HG02678 (cell line): ENCODE measurements at regions not wholly inside any gene's neighbourhood (a gene's known extent, or its start where the extent isn't known, plus 50 kb on each side); places are given as distances from the start of the nearest gene placed in this dataset.
"Not testable (repeated sequence)": the region's sequence is repeated elsewhere in the genome, so short reads cannot be mapped to it uniquely, and the experiment has no call there.

Experiments
- ATAC-seq: cut with Tn5 transposase; IDR thresholded peaks from one replicate; pipeline ENCODE4 v1.9.1; 2021; ENCODE audit warnings: mild to moderate bottlenecking, moderate library complexity; ENCODE audit not compliant: unreplicated experiment

- no peak for ATAC-seq
Measured at GRCh38 chr17:71779482-71779881, 341.3 kb upstream of the SOX9 start.

GRCh38 chr17:71780596-71780995 lies 340.2 kb upstream of the SOX9 start:
- ATAC-seq, result no peak

DNA sequence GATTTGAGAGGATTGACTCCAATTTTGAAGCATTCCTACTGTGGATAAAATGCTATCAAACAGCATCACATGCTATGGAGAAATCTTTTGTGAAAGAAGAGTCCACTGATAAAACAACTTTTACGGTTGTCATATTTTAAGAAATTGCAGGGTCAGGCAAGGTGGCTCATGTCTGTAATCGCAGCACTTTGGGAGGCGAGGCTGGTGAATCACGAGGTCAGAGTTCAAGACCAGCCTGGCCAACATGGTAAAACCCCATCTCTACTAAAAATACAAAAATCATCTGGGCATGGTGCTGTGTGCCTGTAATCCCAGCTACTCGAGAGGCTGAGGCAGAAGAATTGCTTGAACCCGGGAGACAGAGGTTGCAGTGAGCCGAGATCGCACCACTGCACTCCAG lies 338.8 kb upstream of the SOX9 start:
- not testable (repeated sequence) for ATAC-seq

GRCh38 chr17:71790791-71791190 lies 330.0 kb upstream of the SOX9 start:
- no peak for ATAC-seq

DNA sequence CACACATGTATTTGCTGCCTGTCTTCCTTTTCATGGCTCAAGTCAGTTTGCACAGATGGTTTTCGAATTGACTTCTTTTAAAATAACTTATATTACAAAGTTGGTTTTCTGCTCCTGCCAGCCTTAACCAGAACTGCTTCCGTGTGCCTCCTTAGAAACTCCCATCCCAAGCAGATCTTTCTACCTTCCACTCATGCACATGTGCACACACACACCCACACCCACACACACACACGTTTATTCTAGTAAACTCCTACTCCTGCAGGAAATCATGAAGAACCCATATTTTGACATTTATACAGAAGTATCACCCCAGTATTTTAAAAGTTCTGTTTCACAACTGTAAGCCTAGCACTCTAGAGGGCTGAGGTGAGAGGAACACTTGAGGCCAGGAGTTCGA lies 329.5 kb upstream of the SOX9 start:
- no peak for ATAC-seq

- ATAC-seq, result no peak
Measured at GRCh38 chr17:71792966-71793365, 327.9 kb upstream of the SOX9 start.

DNA sequence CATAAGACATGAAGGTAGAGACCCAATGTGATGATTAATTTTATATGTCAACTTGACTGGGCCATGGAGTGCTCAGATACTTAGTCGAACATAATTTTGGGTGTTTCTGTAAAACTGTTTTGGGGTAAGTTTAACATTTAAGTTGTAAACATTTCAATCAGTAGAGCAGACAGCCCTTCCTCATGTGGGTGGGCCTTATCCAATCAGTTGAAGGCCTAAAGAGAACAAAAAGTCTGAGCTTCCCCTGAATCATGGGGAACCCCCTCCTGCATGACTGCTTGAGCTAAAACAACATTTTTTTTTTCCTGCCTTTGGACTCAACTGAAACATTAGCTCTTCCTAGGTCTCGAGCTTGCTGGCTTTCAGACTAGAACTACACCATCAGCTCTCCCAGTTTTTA lies 327.3 kb upstream of the SOX9 start:
- no peak for ATAC-seq

DNA sequence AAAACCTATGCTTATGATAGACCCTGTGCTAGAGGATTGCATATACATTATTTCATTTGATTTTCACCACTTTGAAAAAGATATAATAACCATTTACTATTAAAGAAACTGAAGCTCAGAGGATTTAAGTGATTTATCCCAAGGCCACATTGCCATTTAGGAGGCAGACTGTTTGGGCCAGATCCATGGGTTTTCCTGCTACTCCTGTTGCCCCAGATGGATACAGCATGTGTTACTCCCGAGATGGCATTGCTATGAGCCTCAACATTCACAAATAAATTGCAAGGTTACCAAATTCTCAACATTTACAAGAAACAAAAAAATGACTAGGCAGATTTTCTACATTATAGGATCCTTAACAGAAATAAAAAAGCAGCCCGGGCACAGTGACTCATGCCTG lies 322.1 kb upstream of the SOX9 start:
- no peak for ATAC-seq

- no peak for ATAC-seq
Measured at GRCh38 chr17:71799657-71800056, 321.2 kb upstream of the SOX9 start.

DNA sequence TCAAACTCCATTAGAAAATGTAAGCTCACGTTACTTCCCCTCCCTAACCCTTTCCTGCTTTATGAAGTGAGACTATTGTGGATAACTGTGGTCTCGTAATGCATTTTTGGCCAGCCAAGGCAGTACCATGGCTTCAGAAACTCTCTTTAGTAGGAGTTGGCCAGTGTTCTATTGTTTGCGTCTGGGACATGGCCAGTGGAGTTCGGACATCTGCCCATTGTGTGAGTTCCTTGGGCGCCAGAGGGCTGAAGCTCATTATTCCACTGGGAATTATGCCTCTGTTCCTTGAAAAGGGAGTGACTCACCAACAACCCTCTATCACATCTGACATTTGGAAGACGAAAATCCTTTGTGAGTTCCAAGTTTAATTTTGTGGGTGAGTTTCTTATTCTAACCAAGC lies 319.5 kb upstream of the SOX9 start:
- ATAC-seq, result no peak

GRCh38 chr17:71802663-71803062 lies 318.2 kb upstream of the SOX9 start:
- no peak for ATAC-seq

- no peak for ATAC-seq
Measured at GRCh38 chr17:71803656-71804284, 317.1 kb upstream of the SOX9 start.

DNA sequence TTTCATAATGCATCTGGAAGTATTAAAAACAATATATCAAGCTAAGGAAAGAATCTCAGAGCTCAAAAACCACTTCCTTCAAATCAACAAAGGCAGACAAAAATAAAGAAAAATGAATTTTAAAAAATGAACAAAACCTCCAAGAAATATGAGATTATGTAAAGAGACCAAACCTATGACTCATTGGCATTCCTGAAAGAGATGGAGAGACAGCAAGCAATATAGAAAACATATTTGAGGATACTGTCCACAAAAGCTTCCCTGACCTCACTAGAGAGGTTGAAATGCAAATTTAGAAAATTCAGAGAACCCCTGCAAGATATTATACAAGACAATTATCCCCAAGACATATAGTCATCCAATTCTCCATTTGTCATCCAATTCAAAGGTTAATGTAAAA lies 311.3 kb upstream of the SOX9 start:
- no peak for ATAC-seq

DNA sequence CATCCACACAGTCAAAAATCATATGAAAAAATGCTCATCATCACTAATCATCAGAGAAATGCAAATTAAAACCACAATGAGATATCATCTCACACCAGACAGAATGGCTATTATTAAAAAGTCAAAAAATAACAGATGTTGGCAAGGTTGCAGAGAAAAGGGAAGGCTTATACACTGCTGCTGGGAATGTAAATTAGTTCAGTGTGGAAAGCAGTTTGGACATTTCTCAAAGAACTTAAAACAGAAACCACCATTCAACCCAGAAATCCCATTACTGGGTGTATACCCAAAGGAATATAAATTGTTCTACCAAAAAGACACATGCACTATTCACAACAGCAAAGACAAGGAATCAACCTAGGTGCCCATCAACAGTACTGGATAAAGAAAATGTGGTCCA lies 307.0 kb upstream of the SOX9 start:
- not testable (repeated sequence) for ATAC-seq

DNA sequence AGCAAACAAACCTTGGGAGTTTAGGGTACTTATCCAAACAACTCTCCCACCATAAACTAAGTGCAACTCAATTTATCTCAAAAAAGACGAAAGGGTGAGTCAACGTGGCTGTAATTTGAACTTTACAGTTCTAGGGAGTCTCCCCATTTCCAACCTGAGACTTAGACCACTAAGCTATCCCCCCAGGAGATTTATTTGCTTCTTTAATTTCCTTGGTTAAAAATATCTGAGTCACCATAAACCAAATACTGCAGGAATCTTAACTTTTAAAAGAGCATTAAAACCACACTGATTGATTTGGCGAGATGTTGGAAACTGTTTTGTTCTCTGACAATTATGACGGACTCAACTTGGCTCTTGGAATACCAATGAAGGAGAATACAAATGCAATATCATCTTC lies 299.3 kb upstream of the SOX9 start:
- ATAC-seq, result no peak

DNA sequence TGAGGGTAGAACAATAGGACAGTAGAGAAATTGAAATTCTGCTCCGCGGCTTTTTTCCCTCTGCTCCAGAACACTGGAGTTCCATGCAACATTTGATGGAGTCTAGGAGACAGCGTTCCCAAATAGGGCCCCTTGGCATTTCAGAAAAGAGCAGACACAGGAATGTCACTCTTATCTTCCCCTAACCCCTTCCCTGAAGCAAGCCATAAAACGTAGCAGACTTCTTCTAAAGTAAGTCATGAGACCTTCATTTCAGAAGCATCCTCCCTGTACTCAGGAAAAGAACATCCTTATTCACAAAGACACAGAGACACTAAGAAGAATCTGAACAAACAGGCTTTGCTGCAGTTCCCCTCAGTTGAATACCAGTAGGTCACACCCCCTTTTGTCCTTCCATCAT lies 296.1 kb upstream of the SOX9 start:
- ATAC-seq, result no peak

DNA sequence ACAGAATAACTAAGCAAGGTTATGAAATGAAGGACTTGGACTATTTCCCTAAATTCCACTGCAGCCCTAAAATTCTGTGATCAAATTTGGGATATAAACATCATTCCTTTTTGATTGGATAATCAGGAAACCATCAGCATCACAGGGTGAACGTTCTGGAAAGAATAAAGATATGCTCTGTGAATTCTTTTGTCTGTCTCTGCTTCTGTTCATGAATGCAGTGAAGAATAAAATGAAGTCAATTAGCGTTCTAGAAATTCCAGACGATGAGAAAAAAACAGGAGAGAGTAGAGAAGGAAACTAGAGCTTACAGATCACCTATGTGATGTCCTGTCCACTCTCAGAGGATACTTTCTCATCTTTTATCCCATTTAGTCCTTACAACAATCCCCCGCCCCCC lies 295.1 kb upstream of the SOX9 start:
- no peak for ATAC-seq

- ATAC-seq, result no peak
Measured at GRCh38 chr17:71828182-71828596, 292.6 kb upstream of the SOX9 start.

DNA sequence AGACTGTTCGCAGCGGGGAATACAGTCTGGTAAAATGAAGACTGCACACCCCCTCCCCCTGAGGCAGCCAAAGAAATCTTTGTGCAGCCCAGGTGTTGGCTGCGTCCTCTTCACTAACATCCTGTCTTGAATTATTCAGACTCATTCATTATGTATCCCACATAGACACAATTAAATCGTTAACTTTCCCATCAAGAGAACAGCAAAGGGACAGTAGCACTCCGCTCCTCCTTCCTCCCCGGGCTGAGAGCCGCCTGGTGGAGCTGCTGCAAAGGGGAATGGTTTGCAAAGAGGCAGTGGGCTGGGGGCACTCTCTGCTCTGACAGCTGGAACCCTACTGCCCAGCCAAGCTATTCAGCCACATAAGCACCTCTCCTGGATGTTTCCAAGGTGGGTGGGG lies 290.0 kb upstream of the SOX9 start:
- no peak for ATAC-seq

GRCh38 chr17:71842986-71843385 lies 277.8 kb upstream of the SOX9 start:
- no peak for ATAC-seq

DNA sequence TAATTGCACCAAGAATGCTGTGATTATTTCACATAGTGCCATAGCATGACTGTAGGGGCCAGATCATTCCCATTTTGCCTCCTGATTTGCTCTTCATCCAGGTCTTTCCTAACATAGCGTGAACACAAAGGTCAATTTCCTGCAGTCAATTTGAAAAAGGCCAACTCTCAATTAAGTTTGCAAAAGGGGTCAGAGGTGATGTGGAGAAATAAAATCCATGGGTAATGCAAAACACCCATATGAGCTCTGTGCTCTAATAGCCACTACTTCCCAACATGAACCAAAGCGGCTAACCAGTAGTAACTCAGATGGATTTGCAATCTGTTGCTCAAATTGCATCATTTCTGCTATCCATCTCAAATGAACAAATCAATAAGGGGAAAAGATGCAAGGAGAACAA lies 275.5 kb upstream of the SOX9 start:
- ATAC-seq, result no peak

DNA sequence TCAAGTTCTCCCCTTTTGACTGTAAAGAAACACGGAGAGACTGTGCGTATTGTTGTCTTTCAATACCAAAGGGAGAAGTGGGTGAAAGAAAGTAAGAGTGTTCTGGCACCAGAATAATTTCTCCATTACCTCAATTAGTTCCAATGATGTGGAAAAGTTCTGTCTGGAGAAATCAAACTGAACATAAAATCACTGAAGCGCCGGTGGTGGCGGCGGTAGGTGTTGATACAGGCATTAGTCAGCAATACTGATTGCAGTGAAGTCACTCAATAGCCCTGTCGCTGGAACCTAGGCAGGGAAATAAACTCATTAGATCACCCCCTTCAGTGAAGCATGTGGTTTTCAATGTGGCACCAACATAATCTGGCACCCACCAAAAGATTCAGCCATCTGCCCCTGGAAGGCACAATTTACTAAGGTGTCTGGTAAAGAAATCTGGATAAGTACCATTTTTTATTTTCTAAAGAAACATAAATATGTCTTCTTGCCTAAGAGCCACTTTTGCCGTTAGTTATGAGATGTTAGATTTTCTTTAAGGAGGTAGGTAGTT lies 274.2 kb upstream of the SOX9 start:
- ATAC-seq, result no peak
